ENCODE measurements at regions not wholly inside any gene's neighbourhood (a gene's known extent, or its start where the extent isn't known, plus 50 kb on each side); places are given as distances from the start of the nearest gene placed in this dataset.

DNA sequence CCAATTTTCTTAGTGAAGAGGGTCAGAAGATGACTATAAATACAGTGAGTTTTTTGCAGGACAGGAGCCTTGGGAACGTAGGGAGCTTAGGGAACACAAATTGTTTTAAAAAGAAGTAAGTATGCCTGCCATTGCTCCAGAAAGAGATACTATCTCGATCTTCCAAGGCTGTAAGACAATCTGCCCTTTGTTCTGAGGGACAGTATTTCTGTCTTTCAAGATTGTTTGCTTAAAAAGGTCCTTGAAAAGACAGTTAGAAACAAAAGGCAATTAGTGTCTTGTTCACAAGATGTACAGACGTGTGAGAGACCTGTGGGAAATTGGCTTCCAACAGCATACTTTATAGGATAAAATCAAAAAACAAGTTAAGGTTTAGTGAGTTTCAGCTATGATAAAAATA is 321.2 kb upstream of the FAR2 start:
- TF ChIP-seq EZH2phosphoT487 (IDR thresholded peaks at IDR 0.05) (no peak), EZH2 (IDR thresholded peaks at IDR 0.05) (no peak)
